ENCODE measurements at regions not wholly inside any gene's neighbourhood (a gene's known extent, or its start where the extent isn't known, plus 50 kb on each side); places are given as distances from the start of the nearest gene placed in this dataset.

DNA sequence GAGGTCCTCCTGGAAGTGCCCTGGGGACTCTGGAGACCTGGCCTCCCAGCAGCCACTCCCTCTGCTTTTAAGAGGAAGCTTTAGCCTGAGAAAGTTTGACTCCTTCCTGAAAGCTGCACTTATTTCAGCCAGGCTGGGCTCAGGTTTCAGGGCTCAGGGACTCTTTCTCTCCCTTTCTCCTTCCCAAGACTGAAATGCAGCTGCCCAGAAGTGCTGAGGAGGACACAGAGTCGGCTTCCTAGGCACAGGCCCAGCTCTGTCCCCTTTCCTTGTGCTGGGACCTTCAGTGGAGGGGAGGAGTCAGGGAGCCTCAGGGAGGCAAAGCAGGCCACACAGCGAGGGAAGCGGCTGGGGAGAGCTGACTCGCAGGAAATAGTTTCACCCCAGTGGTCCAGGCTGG lies 137.3 kb downstream of the NAV1 start:
- no peak overlapping the region for H3K4me3 ChIP-seq (ENCODE audit: low read depth, low read length)
- TF ChIP-seq CTCF (IDR thresholded peaks at IDR 0.05; ENCODE audit: insufficient read depth, low read length) = no peak
- DNase-seq (ENCODE audit: low read depth) = peak; percentile 37

DNA sequence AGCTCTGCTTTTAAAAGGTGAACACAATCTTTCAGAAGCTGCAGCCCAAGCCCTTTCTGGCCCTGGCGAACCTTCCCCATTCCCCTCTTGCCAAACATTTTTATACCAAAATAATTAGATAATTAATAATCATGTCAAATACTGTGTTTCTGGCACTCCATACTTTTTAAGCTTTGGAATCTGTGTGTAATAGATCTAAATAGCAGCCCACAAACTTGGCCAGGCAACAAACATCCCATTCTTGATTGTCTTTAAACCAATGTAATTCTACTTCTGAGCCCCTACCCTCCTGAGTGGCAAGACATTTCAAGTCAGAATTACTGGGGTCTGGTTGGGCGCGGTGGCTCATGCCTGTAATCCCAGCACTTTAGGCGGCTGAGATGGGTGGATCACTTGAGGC lies 137.7 kb downstream of the NAV1 start:
- TF ChIP-seq CTCF (IDR thresholded peaks at IDR 0.05; ENCODE audit: insufficient read depth, low read length) = no peak
- no peak overlapping the region for H3K4me3 ChIP-seq (ENCODE audit: low read depth, low read length)
- peak; percentile 50 for DNase-seq (ENCODE audit: low read depth)

GRCh38 chr1:201678264-201679101 lies 139.6 kb downstream of the NAV1 start:
- no peak for TF ChIP-seq CTCF (IDR thresholded peaks at IDR 0.05; ENCODE audit: insufficient read depth, low read length)
- no peak overlapping the region for H3K4me3 ChIP-seq (ENCODE audit: low read depth, low read length)
- DNase-seq (ENCODE audit: low read depth) = peak; percentile 76

DNA sequence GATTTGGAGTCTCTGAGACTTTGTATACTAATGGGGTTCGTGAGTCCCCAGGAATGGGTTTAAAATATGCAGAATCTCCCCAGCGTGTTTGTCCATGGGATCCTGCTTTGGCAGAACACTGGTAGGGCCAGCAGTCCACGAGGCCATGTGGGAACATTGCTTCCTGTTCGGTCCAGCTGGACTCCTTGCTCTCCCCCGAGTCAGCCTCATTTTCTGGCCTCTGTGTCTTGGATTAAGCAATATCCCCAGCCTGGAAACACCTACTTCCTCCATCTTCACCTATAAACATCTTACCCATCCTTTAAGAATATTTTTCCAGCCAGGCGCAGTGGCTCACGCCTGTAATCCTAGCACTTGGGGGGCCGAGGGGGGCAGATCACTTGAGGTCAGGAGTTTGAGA lies 142.4 kb downstream of the NAV1 start:
- peak; percentile 24 for DNase-seq (ENCODE audit: low read depth)
- no peak overlapping the region for H3K4me3 ChIP-seq (ENCODE audit: low read depth, low read length)
- no peak for TF ChIP-seq CTCF (IDR thresholded peaks at IDR 0.05; ENCODE audit: insufficient read depth, low read length)

- no peak for DNase-seq (ENCODE audit: low read depth)
- no peak for TF ChIP-seq CTCF (IDR thresholded peaks at IDR 0.05; ENCODE audit: insufficient read depth, low read length)
- H3K4me3 ChIP-seq (ENCODE audit: low read depth, low read length) = no peak overlapping the region
These were observed 144.0 kb downstream of the NAV1 start for GRCh38 chr1:201682964-201683363.

DNA sequence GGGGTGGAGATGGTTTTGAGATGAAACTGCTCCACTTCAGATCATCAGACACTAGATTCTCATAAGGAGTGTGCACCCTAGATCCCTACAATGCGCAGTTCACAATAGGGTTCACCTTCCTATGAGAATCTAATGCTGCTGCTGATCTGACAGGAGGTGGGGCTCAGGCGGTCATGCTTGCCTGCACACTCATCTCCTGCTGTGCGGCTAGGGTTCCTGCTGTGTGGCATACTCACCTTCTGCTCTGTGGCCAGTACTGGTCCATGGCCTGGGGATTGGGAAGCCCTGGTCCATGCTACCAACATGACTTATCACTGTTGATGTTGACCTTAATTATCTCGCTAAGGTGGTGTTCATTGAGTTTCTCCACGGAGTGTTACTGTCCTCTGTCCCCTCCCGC lies 144.5 kb downstream of the NAV1 start:
- TF ChIP-seq CTCF (IDR thresholded peaks at IDR 0.05; ENCODE audit: insufficient read depth, low read length) = no peak
- no peak for DNase-seq (ENCODE audit: low read depth)

DNA sequence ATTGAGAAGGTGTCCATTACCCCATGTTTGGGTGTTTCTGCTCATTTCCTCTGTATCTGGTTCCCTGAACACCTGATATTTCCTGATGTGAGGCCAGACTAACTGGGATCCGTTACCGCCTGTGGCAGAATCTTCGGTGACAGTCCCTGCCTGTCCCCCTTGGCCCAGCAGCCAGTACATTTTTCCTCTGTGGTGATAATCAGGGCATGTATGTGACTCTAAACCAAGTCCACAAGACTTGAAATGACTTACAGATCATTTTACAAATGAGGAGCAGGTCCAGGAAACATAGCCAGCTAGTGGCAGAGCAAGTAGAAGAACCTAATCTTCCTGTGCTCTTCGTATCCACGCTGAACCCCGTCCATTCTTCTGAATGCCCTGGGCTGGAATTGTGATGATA lies 143.5 kb upstream of the IPO9 start:
- no peak overlapping the region for H3K4me3 ChIP-seq (ENCODE audit: low read depth, low read length)
- TF ChIP-seq CTCF (IDR thresholded peaks at IDR 0.05; ENCODE audit: insufficient read depth, low read length) = no peak

More for the DNA sequence above, 144.5 kb downstream of the NAV1 start:
- H3K4me3 ChIP-seq (ENCODE audit: low read depth, low read length) = no peak overlapping the region

More for the DNA sequence above, 143.5 kb upstream of the IPO9 start:
- no peak for DNase-seq (ENCODE audit: low read depth)
